Activated CD8-positive, alpha-beta memory T cell treated with anti-CD3 and anti-CD28 coated beads for 1 hour (primary cell): ENCODE measurements at regions not wholly inside any gene's neighbourhood (a gene's known extent, or its start where the extent isn't known, plus 50 kb on each side); places are given as distances from the start of the nearest gene placed in this dataset.
"Not testable (repeated sequence)": the region's sequence is repeated elsewhere in the genome, so short reads cannot be mapped to it uniquely, and the experiment has no call there.

Experiments used
- DNase-seq, 2 donors: peaks; one replicate each; pipeline ENCODE4 v3.0.0-alpha.2; 2020; ENCODE audit warnings: low read depth in 1 of 2; ENCODE audit errors: extremely low read depth in 1 of 2

DNA sequence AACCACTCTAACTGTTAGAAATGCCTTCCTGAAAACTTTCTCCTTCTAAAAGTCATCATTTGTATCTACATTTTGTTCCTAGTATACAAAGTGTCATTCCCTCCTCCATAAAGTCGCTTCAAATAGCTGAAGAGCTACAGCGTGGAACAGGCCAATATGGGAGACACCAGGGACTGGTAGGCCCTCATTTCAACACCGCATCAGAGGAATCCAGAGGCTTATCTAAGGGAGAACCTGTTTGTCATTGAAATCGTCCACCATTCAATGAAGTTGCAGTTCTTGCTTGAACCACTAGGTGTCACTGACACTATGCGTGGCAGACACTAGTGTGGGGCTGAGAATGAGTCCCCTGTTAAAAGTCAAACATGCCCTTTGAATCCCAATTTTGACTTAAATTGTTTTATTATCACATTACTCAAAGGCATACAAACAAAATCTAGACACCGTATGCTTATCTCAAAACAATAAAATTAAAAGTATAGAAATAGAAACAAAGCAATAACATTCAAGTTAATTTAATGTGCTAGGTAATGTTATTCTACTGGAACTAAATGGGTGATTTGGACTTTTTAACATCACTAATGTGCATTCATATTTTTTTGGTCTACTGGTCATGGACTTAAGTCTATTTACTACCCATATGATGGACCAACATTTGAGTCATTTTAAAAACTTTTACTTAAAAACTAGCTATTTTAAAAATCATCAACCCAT lies 182.3 kb downstream of the FCRL5 start:
- DNase-seq: no peak

DNA sequence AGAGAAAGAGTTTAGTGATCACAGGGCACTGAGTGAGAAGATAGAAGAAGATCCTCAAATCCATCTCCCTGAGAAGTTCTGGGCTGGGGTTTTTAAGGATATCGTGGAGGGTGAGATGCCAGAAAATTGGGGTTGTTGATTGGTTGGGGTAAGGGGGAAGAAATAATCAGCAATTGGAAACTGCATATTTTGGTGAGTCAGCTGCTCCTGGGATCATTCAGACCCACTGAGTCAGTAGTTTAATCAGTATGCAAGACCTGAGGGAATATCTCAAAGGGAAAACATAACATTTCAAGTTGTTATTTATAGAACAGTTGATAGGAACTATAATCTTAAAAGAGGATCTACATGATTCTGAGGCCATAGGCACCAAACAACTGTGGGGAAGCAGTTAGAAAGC lies 183.4 kb downstream of the FCRL5 start:
- not testable (repeated sequence) for DNase-seq

DNA sequence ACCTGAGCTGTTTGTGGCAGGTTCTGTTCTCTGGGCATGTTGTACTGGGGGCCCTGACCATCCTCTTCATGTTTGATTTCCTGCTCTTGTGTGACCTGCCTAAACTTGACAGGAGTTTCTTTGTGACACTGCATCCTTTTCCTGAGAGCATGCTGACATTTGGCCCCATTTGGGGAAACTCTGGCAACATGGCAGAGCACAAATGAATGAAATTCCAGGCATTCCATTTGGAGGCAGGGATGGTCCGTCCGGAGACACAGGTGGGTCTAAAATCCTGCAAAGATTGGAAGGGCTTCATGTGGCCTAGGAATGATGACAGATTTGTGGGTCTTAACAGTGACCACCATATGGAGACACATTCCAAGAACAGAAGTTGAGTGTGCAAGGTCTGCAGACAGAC lies 184.0 kb downstream of the FCRL5 start:
- no peak for DNase-seq

DNA sequence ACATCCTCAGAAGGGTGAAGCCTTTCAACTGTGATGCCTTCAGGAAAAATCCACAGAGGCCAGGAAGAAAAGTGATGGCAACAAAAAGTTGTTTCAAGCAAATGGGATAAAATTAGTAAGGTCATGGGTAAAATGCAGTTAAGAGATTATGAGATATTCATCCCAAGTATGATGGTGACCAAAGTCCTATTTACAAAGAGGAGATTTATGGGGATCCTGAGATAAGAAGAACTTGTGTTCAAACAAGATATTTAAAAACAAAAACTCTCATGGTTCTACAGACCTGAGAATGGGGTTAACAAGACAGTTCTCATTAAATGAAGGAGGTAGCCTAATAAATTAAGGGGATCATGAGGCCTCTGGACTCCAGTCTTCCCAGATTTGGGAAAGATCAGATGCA lies 184.4 kb downstream of the FCRL5 start:
- DNase-seq: no peak

DNA sequence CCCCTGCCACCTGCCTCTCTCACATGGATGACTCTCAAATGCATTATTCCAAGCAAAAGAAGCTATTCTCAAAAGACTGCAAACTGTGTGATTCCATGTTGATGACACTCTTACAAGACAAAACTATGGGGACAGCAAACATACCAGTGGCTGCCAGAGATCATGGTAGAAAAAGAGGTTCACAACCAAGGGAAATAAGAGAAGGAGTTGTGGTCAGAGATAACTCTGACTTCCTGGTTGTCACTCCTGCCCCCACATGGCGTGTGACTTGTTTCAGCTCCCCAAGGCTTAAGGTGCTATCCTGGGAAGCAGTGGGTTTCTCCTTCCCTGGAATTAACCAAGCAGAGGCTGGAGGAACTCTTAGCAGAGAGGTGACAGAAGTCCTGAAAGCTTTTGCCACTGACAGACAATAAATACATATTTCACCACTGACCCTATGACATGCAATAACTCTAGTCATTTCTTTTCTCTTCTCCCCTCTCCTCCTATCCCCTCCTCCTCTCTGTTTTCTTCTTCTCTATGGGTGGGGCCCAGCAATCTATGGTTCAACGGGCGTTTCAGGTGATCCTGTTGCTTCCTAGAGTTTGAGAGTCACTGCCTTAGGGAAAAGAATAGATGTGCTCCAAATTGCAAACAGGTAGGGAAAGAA lies 185.1 kb downstream of the FCRL5 start:
- no peak for DNase-seq

DNA sequence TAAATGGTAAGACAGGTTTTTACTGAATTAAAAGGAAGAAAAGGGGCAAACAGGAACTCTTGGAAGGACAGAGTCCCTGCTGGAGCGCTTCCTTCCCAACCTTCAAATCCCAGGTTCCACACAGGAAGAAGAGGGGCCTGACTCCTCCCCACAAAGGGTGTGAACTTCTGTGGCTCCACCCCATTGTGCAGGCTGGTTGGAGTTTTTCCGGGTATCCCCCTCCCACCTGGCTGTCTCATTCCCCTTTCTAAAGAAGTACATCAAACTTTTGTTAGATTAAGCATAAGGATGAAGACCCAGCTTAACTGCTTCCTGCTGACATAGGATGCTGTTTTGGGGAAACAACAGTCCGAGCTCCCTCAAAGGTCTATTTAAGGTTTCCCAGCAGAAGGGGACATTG lies 187.7 kb downstream of the FCRL5 start:
- DNase-seq: no peak

DNA sequence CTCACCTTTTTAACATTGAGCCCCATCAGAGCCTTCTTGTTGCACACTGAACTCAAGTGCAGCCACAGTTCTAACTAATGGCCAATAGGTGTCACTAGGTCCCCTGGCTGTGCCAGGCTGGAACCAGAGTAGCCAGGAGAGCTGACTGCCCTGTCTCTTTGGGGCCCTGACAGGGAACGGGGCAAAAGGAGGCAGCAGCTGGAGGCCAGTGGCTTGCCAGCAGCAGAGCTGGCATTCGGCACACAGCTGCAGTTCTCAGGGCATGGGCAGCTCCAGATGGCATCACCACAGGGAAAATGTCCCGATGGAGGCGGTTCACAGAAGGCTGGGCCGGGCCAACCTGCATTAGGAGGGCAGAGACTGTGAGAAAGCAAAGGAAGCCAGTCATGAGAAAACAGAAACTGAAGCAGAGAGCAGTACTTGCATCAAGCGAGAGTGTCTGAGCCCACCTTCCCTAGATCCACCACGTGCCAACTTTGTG lies 188.6 kb downstream of the FCRL5 start:
- DNase-seq: no peak

DNA sequence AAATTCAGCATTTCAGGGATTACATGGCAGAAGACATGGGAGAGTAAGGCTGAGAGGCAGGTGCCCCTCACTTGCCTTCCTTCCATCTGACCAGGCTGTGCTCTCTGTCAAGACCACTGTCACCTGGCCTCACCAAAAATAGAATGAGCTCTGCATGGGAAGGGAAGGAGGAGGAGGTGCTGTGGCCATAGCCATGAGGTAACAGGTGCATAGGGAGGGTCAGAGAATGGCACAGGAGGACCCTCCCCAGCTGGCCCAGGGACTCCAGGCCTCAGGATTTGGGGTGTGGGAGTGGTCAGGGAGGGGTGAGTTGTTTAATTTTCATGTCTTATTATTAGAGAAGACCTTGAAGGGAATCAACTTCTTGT lies 192.3 kb downstream of the FCRL5 start:
- DNase-seq: no peak

DNA sequence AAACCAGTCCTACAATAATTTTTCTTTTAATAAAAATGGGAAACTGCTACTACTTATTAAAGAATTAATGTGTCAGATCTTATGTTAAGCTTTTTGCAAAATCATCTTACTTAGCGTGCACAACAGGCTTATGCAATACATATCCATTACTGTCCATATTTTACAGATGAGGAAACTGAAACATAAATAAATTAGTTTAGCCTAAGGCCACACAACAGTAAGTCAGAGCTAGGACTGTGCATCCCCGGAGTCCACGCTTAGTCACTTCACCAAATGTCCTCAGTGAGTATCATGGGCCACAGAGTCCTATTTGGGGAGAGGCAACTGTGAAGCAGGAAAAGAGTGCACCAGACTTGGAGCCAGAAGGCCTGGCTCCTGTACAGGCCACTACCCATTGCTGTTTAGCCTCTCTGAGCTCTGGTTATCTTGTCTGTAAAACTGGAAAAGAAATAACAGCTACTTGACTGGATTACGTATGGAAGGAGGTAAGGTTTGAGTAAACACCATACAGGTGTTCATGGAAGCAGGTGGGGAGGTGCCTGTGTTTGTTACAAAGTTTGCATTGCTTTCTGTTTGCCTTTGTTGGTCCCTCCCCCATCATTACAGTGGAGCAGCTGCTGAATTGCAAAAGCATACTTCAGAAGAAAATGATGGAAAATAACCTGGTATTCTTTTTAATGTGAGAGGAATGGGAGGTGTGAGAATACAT lies 192.8 kb downstream of the FCRL5 start:
- DNase-seq: no peak

DNA sequence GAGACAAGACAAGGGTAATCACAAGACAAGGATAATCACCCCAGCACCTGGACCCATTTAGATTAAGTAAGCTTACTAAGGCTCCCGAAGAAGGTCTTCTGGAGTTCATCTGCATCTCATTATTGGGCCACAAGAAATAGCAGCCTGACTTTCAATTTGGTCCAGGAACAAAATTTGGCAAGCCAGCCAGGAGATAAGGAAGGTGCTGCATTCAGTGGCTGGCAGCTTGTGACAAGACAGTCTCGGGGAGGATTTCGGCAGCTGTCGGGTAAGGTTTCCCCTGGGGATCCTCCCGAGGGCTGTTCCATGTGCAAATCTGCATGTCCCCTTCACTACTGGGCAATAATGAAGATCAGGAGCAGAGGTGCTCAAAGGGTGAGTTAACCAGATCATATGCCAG lies 195.2 kb downstream of the FCRL5 start:
- no peak for DNase-seq

DNA sequence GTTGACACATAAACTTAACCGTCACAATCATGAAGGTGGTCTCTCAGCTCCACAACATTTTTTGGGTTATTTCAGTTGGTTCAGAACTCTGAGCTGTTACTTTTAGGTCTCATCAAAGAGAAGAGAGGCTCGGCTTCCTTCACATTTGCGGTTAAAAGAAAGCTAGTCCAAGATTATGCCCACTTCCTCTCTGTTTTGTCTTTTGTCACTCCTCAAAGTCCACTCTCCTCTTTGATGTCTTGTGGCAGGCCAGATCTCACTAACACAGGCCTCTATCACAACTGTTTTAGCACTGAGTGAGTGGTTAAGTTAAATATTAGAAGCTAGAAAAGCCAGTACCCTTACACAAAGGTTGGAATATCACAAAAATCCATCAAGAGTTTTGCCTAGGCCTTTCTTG lies 195.7 kb downstream of the FCRL5 start:
- DNase-seq: no peak

DNA sequence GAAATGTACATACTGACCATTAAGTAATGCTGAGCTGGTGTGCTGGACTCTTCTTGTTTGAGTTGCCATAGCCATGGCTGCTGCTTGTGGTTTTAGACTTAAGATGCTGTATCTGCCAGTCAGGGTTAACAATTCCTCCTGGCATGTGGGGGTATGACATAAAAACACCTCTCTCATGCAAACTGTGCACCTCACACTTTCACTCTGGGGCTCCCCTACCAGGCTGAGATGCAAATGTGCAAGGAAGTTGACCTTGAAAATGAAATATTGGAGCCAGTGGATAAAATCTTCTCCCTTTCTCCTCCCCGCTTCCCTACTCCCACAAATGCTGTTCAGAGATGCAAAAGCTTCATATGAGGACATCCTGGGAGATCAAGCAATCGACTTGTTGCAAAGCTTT lies 198.8 kb downstream of the FCRL5 start:
- DNase-seq: no peak

DNA sequence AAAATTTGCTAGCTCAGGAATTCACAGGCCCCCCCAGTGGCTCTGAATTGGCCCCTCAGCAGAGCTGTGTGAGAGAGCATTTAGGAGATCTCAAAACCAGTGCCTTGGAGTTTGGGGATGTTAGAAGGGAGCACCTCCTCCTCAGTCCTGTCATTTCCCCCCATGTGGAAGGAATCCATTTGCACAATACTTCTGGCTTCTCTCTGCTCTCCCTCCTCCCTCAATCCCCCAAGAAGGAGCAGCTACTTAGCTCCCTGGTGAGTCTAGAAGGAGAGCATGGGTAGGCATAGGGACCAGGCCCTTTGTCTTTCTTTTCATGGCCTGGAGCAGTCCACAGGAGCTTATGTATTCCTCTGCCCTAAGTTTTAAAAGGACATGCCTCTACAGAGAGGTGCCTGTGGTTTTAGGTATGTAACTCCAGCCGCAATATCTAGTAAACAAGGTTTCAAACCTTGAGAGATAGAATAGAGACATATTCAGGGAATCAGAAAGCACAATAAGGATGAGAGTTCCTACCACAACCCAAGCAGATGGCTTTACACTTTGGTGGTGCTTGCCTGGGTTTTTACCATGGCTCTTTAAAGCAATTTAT lies 199.4 kb downstream of the FCRL5 start:
- no peak for DNase-seq

DNA sequence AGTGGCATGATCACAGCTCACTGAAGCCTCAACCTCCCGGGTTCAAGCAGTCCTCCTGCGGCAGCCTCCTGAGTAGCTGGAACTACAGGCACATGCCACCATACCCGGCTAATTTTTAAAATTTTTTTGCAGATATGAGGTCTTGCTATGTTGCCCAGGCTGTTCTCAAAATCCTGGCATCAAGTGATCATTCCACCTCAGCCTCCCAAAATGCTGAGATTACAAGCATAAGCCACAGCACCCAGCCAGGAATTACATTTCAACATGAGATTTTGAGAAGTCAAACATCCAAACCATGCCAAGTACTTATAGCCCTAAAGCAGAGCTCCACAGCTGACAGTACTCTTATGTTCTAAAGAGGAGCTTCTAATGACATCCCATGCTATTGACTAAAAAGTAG lies 200.1 kb downstream of the FCRL5 start:
- DNase-seq: no peak

DNA sequence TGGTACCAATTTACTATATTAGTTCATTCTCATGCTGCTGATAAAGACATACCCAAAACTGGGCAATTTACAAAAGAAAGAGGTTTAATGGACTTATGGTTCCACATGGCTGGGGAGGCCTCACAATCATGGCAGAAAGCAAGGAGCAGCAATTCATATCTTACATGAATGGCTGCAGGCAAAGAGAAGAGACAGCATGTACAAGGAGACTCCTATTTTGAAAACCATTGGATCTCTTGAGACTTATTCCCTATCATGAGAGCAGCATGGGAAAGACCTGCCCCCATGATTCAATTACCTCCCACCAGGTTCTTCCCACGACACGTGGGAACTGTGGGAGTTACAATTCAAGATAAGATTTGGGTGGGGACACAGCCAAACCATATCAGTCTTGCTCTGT lies 200.5 kb downstream of the FCRL5 start:
- not testable (repeated sequence) for DNase-seq

DNA sequence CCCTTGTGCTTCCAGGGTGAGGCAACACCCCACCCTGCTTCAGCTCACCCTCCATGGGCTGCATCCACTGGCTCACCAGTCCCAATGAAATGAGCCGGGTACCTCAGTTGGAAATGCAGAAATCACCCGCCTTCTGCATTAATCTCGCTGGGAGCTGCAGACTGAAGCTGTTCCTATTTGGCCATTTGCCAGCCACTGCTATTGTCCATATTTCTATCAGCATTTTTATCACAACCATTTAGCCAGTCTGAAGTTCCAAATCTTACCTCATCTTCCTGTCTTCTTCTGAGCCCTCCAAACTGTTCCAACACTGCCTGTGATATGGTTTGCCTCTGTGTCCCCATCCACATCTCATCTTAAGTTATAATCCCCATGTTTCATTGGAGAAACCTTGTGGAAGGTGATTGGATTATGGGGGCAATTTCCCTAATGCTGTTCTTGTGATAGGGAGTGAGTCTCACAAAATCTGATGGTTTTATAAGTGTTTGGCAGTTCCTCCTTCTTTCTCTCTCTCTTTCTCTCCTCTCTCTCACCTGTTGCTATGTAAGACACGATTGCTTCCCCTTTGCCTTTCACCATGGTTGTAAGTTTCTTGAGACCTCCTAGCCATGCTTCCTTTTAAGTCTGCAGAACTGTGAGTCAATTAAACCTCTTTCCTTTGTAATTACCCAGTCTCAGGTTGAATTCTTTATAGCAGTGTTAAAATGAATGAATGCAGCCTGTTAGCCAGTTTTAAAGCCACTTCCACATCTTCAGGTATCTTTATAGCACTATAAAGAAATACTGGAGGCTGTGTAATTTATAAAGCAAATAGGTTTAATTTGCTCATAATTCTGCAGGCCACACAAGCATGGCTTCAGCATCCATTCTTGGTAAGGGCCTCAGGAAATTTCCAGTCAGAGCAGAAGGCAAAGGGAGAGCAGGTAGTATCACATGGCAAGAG lies 203.5 kb downstream of the FCRL5 start:
- DNase-seq: no peak

DNA sequence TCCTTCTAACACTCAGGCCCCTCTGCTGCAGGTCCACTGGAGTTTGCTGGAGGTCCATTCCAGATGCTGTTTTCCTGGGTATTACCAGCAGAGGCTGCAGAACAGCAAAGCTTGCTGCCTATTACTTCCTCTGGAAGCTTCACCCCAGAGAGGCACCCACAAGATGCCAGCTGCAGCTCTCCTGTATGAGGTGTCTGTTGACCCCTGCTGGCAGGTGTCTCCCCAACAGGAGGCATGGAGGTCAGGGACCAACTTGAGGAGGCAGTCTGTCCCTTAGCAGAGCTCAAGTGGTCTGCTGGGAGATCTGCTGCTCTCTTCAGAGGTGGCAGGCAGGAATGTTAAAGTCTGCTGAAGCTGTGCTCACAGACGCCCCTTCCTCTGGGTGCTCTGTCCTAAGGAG lies 204.8 kb downstream of the FCRL5 start:
- no peak for DNase-seq

DNA sequence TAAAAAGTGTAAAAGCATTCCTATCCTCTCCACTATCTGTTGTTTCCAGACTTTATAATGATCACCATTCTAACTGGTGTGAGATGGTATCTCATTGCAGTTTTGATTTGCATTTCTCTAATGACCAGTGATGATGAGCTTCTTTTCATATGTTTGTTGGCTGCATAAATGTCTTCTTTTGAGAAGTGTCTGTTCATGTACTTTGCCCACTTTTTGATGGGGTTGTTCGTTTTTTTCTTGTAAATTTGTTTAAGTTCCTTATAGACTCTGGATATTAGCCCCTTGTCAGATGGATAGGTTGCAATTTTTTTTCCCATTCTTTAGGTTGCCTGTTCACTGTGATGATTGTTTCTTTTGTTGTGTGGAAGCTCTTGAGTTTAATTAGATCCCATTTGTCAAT lies 199.6 kb upstream of the ETV3 start:
- not testable (repeated sequence) for DNase-seq

DNA sequence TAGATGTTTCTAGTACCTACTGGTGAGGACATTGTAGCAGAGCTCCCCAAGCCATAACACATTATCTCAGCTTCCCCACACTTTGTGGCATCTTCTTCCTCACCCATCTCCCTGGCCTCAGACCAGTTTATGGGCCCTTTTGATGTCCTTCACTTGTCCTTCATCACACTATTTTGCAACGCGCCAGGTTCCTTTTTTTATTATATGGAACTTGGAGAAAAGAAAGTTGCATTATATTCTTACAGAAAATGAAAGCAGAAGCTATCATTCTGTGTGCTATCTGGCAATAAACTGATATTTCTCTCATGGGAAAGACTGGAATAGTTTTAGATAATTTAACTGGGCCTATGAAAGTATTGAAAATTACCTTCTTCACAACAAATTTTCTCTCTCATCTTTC lies 196.9 kb upstream of the ETV3 start:
- no peak for DNase-seq

DNA sequence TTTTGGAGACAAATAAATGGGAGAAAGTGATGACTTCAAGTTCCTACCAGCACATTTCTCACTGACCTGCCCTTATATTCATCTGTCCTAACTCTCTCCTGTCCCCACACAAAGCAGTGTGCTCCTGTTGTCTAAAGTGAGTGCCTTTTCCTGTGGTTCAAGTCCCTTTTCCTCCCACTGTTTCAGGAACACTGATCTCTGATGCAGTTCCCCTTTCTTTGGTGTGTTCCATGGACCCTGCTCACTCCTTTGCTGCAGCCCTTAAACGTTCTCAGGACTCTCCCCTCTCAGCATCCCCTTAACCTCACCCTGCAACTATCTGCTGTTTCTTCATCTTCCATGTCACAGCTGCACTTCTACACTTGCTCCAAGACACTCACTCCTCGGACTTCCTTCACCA lies 195.8 kb upstream of the ETV3 start:
- no peak for DNase-seq

DNA sequence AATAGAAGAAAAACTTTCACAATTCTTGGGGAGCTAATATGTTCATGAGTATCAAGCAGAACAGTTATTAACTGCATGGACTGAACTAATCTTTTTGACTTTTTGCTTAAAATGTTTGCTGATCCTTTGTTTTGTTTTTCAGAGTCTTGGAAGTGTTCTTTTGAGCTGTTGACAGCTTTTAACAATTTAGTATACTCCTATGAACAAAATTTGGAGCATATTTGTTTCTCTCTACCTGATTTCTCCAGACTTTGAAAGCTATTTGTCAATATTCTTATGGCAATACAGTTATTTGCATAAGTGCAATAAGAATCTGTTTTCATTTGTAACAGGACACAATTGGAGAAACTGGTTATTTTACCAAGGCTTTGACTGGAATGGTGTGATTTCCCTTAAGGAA lies 192.0 kb upstream of the ETV3 start:
- DNase-seq: not testable (repeated sequence)
